NCI-H128 (cell line): ENCODE measurements at regions not wholly inside any gene's neighbourhood (a gene's known extent, or its start where the extent isn't known, plus 50 kb on each side); places are given as distances from the start of the nearest gene placed in this dataset.
A peak's percentile ranks its signal among the peaks of the same experiment; 100 is the strongest.

Experiments
- DNase-seq: peaks from one replicate; lab custom pipeline; 2025; ENCODE audit not compliant: unreplicated experiment; lab: John Stamatoyannopoulos, UW

GRCh38 chr11:115893461-115894099 is 389.4 kb upstream of the CADM1 start:
- no peak for DNase-seq

- no peak for DNase-seq
Measured at GRCh38 chr11:115892016-115892415, 387.8 kb upstream of the CADM1 start.

- DNase-seq = no peak
Measured at GRCh38 chr11:115891581-115891980, 387.4 kb upstream of the CADM1 start.

- DNase-seq = no peak
Measured at GRCh38 chr11:115890500-115890899, 386.3 kb upstream of the CADM1 start.

GRCh38 chr11:115889712-115890111 is 385.5 kb upstream of the CADM1 start:
- no peak for DNase-seq

- DNase-seq = no peak
Measured at GRCh38 chr11:115887727-115888126, 383.5 kb upstream of the CADM1 start.

- DNase-seq = no peak
Measured at GRCh38 chr11:115887316-115887715, 383.1 kb upstream of the CADM1 start.

GRCh38 chr11:115886422-115886733 is 382.2 kb upstream of the CADM1 start:
- DNase-seq = peak; percentile 30

- no peak for DNase-seq
Measured at GRCh38 chr11:115885535-115886421, 381.6 kb upstream of the CADM1 start.

- DNase-seq = no peak
Measured at GRCh38 chr11:115884800-115885534, 380.8 kb upstream of the CADM1 start.

GRCh38 chr11:115874843-115875242 is 370.6 kb upstream of the CADM1 start:
- DNase-seq = no peak

- no peak for DNase-seq
Measured at GRCh38 chr11:115873813-115874212, 369.6 kb upstream of the CADM1 start.

GRCh38 chr11:115872416-115872815 is 368.2 kb upstream of the CADM1 start:
- DNase-seq = no peak

GRCh38 chr11:115871161-115871760 is 367.0 kb upstream of the CADM1 start:
- no peak for DNase-seq

GRCh38 chr11:115869780-115870431 is 365.7 kb upstream of the CADM1 start:
- no peak for DNase-seq

- no peak for DNase-seq
Measured at GRCh38 chr11:115869131-115869530, 364.9 kb upstream of the CADM1 start.

- DNase-seq = no peak
Measured at GRCh38 chr11:115860246-115860645, 356.0 kb upstream of the CADM1 start.

- no peak for DNase-seq
Measured at GRCh38 chr11:115848611-115849010, 344.4 kb upstream of the CADM1 start.

- no peak for DNase-seq
Measured at GRCh38 chr11:115848080-115848479, 343.9 kb upstream of the CADM1 start.

- DNase-seq = no peak
Measured at GRCh38 chr11:115845872-115846271, 341.7 kb upstream of the CADM1 start.

- DNase-seq = no peak
Measured at GRCh38 chr11:115843685-115844084, 339.5 kb upstream of the CADM1 start.
